Retinal pigment epithelial cell (primary cell): ENCODE measurements at regions not wholly inside any gene's neighbourhood (a gene's known extent, or its start where the extent isn't known, plus 50 kb on each side); places are given as distances from the start of the nearest gene placed in this dataset.

ENCODE experiments used
- DNase-seq: peaks from one replicate; pipeline ENCODE4 v3.0.0-alpha.2; 2010; ENCODE audit warnings: low read depth
- H3K4me3 ChIP-seq: 2 replicates; pipeline ENCODE4 v1.5.1; 2011; ENCODE audit warnings: mild to moderate bottlenecking, low read length, control low read depth, moderate library complexity
- TF ChIP-seq, protein P1 (sequence below): conservative IDR thresholded peaks from 2 replicates; pipeline ENCODE4 v1.5.1; 2011; ENCODE audit warnings: low read depth, low read length, control low read depth, inconsistent platforms

DNA sequence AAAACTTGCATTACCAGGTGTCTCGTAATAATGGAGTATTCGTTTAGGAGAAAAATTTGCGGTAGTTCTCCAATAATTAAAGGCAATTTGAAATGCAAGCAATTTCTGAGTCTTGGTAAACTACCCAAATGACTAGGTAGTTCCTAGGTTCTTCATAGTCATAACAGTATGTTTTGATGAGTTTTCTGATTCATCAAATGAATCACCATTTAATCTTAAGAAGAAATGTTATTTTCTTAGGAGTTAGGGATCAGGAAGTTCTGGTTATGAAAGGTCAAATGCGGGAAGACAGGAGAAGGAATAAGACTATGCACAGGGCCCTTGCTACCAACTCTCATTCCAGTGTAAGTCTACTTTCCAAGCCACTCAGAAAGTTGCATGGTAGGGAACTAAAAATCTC is 221.5 kb upstream of the SOX9 start:
- TF ChIP-seq, protein P1, sequence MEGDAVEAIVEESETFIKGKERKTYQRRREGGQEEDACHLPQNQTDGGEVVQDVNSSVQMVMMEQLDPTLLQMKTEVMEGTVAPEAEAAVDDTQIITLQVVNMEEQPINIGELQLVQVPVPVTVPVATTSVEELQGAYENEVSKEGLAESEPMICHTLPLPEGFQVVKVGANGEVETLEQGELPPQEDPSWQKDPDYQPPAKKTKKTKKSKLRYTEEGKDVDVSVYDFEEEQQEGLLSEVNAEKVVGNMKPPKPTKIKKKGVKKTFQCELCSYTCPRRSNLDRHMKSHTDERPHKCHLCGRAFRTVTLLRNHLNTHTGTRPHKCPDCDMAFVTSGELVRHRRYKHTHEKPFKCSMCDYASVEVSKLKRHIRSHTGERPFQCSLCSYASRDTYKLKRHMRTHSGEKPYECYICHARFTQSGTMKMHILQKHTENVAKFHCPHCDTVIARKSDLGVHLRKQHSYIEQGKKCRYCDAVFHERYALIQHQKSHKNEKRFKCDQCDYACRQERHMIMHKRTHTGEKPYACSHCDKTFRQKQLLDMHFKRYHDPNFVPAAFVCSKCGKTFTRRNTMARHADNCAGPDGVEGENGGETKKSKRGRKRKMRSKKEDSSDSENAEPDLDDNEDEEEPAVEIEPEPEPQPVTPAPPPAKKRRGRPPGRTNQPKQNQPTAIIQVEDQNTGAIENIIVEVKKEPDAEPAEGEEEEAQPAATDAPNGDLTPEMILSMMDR, result no peak
- H3K4me3 ChIP-seq, result no peak overlapping the region
- DNase-seq, result no peak

DNA sequence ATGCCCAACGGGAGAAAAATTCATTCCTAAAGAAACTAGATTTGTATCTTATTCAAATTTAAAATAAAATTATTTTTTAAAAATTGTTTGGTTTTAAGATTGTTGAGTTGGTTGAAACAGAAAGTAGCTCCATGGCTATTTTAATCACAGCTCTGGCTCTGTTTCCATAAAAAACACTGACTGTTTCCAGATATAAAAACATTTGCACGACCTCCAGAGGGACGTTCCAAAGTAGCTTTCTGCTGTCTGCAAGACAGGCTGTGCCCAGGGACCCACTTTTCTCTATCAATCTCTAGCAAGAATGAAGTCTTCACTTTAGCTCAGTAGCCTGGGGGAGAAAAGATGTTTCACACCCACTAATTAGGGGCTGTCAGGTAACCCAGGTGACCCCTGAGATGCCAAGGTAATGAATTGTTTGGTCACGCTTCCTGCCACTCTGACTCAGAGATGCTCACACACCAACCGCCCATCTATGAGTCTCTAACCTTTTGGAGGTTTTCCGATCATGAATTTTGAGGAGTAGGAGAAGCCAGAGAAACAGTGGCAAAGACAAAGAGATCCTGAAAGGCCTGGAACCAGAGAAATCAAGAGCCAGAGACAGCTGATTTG is 220.1 kb upstream of the SOX9 start:
- no peak overlapping the region for H3K4me3 ChIP-seq
- DNase-seq, result peak; percentile 37
- TF ChIP-seq, protein P1, result no peak

DNA sequence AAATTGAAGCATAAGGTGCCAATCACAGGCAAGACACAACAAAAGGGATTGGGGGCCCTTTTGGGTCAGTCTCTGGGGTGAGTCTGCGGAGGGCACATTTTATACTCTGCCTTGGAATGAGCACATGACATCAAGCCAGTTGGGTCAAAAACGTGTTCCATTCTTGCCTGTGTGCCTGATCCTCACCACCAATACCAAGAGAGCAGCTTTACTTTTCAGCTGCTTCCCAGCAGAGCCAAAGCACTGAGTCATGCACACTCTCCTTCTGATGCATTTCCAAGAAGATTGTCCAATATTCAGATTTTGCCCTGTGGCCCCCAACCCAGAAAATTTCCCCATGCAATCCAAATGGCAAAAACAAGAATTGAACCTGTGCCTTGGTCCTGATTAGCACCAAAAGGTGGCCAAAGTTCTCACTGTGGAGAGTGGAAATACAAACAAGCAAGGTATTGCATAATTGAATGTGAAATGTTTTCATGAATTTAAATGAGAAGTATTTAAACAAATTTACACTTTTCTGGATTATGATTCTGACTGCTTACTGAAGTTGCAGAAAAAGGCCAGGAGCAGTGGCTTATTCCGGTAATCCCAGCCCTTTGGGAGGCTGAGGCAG is 217.8 kb upstream of the SOX9 start:
- DNase-seq, result peak; percentile 45
- TF ChIP-seq, protein P1, result no peak
- no peak overlapping the region for H3K4me3 ChIP-seq

DNA sequence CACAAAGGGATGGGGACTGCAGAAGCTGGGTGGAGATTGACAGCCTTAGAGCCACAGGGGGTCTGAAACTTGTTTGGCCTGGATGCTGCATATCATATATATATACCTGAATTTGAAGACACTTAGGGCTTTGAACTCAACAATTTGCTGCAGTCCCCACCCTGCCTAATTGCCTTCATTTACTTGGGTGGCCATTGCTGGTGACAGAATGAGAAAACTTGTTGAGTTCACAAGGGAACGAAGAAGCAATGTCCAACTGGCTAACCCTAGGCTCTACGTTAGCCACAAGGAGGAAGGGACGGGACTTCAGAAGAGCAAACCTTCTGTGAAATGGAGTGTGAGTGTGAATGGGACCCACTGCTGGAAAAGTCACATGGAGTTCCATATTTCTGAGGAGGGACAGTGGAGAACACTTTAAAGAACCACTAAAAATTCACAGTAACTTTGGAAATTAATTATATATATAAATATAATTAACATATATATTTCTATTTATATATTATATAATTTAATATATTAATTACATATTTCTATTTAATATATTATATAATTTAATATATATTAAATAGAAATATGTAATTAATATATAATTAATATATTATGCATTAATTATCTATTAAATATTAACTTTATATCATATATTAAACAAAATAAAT is 215.3 kb upstream of the SOX9 start:
- TF ChIP-seq, protein P1, result no peak
- H3K4me3 ChIP-seq, result no peak overlapping the region
- DNase-seq, result no peak

DNA sequence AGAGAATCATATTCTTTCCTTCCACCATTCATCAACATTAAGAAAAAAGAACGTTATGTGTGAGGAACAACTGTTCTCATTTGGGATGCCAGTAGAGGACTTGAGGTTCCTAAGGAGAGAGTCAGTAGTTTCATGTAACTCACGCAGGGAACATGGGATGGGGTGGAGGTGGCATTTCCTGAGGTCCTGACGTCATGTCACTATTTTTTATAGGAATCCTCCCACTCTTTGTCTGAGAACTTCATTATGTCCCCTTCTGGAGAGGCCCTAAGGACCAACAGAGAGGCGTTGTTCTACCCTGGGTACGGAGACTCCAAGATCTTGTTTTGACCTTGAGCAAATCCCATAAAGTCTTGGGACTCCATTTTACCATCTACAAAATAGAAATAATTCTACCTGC is 211.7 kb upstream of the SOX9 start:
- no peak overlapping the region for H3K4me3 ChIP-seq
- TF ChIP-seq, protein P1, result no peak
- no peak for DNase-seq

DNA sequence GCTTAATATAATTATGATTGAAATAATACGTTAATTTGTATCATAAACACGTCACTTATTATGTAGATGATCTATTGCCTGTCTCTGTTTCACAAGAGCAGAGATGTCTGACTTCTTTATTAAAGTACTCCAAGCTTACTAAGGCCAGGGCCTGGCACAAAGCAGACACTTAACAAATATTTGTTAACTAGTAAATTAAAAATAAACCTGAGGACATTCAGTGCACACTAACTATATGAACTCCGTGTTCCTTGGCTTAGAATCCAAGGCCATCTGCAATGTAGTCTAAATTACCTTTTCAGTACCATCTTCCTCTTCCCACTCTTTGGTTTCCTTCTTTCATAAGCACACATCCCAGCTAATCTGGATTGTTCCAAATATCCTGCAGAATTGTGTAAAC is 210.8 kb upstream of the SOX9 start:
- H3K4me3 ChIP-seq, result no peak overlapping the region
- TF ChIP-seq, protein P1, result no peak
- DNase-seq, result no peak

DNA sequence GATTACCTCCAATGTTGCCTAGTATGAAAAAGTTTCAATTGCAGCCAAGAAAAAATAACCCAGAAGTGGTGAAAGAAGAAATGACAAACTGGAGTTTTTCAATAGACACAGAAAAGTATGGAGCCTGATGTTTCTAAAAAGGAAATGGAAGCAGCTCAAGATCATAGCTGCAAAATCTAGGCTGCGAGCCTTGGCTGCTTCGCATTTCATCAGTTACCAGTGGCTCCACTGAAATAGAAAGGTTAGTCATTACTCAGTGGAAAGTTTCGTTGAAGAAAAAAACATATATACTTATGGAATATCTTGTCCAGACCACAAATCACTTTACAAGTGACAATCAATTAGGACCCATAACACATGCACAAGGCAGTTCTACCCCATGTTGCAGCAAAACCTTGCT is 206.8 kb upstream of the SOX9 start:
- TF ChIP-seq, protein P1, result no peak
- no peak for DNase-seq
- H3K4me3 ChIP-seq, result no peak overlapping the region
